Hindlimb muscle (tissue), 1 donor: ENCODE measurements at regions not wholly inside any gene's neighbourhood (a gene's known extent, or its start where the extent isn't known, plus 50 kb on each side); places are given as distances from the start of the nearest gene placed in this dataset.

Experiments used
- DNase-seq: peaks from one replicate; pipeline ENCODE4 v3.0.0-alpha.2; 2013

- no peak for DNase-seq
Measured at GRCh38 chr7:53699215-53699837, 663.9 kb downstream of the POM121L12 start.

- no peak for DNase-seq
Measured at GRCh38 chr7:53719122-53719521, 683.7 kb downstream of the POM121L12 start.

DNA sequence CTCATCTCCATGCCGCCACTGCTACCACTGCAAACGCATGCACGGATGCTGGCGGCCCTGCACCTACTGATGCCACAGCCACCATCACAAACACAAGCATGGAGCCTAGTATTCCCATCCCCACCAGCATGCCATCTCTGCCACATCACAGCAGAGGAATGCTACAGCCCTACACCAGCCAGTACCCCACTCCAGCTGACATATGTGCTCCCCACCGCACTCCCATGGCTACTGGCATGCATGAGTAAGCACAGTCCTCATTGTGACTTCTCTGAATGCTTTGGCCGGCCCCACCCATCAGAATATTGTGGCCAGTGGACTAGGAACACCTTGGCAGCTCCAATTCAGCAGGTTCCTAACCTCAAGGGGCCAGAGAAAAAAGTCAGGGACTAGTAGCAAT is 705.5 kb downstream of the POM121L12 start:
- DNase-seq: no peak

GRCh38 chr7:53743697-53744402 is 708.4 kb downstream of the POM121L12 start:
- no peak for DNase-seq

DNA sequence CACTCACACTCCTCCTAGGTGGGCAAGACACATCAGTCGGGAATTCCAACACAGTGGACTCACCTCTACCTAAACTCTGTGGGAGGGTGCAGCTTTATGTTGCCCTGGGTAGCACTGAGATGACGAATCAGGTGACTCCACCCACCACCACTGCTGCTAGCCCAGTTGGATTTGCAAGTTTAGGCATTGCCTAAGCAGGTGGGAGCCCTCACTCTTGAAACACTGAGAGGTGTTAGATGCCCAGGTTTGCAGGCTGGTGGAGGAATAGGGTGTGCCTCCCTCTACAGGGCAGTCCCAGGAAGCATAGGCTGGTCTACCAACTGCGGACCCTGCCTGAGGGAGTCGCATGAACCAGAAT is 708.9 kb downstream of the POM121L12 start:
- DNase-seq: no peak

DNA sequence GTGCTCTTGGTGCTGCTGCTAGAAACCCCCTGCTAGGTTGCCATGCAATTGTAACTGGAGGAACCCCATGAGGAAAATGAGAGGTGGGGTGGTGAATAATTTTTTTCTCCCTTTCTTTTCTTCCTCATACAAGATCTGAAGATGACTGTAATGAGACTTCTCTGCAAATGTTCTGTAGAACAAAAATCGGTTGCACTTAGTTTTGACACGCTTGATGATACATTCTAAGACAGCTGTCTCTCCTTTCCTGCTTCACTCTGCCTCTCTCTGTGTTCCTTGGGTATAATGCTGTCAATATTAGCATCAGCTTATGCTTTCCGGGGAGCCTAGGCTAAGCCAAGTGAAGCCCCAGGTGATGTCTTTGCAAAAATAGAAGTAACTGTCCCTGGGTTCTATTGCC is 721.5 kb downstream of the POM121L12 start:
- DNase-seq: no peak

- no peak for DNase-seq
Measured at GRCh38 chr7:53768186-53768585, 732.8 kb downstream of the POM121L12 start.

DNA sequence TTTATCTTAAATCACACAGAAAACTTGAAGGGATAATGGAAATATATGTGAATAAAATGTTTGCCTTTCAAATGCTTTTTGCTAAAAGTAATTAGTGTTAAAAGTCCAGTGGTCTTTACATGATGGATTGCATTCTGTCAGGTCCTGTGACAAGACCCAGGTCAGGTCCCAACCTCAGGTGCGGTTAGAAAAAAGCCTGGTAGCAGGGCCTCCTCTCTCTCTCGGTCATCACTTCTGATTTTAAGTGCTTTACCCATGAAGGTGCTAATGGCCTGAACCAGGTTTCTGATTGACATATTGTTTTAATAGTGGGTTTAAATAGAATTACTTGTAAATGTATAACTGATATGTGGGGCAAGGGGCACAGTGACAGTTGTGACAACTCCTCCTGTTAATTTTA is 736.3 kb downstream of the POM121L12 start:
- no peak for DNase-seq

DNA sequence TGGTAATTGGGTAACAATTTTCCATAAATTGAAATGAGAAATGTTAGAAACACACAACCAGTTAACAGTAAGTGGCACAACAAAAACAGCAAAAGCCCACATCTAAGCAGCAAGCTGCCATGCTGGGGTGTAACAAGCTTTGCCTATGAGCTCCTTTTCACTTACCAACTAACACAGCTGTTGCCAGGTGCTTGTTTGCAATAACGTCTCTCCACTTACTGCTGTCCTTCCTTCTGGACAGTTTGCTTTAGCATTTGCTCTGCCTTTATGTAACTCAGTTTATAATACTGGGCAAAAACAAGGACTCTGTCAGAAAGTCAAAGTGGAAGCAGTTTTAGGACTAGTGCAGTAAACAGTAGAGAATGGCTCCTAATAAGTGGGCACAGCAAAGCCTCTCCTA is 740.9 kb downstream of the POM121L12 start:
- DNase-seq: no peak

GRCh38 chr7:53789741-53790140 is 752.4 kb upstream of the VSTM2A start:
- no peak for DNase-seq

DNA sequence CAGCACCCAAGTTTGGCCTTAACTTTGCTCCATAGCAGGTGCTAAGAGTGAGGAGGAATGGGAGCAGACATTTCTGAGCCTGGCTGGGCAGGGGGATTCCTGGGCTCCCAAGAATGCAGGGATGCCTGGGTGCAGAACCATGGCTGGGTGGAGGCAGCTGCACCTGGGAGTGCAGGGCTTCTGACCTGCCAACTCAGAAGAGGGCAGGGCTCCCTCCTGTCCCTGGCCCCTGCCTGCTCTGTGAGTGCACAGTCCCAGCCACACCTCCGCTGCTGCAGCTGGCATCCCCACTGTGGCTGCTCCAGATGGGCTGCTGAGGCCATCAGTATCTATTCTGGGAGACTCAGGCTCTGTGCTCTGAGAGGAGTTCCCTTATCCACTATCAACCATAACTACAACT is 747.4 kb upstream of the VSTM2A start:
- no peak for DNase-seq

GRCh38 chr7:53800746-53801145 is 741.4 kb upstream of the VSTM2A start:
- no peak for DNase-seq

DNA sequence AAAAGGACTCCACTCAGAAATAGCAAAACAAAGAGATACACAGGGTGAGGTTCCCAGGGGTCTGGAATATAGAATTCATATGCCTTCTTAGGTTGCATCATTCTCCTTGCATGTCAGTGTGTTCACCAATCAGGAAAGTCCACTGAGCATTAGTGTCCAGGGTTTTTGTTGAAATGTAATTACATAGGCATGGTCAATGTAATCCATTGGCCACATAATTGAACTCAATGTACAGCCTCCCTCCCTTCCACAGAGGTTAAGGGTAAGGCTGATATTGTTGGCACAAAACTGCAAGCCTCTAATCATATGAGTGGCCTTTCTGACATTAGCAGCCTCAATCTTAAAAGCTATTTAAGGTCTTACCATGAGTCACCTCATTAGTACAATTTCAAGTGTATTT is 736.1 kb upstream of the VSTM2A start:
- DNase-seq: no peak

DNA sequence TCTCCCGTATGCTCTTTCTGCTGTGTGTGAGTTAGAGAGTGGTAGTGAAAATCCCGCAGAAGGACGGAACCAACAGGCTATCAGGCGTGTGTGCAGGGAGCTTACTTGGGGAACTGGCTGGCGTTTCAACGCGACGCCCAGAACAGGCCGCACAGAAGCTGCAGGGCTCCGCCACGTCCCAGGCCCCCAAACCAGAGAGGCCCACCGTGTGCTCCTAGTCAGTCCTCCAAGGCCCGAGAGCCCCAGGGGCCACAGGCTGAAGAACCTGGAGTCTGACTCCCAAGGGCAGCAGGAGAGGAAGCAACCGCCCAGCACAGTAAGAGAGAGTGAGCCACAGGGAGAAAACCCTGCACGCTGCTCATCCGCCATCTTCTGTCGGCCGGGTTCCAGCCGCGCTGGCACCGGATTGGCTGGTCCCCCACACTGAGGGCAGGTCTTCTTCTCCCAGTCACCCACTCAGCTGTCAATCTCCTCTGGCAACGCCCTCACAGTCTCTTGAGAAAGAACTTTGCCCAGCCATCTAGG is 730.6 kb upstream of the VSTM2A start:
- DNase-seq: no peak

- no peak for DNase-seq
Measured at GRCh38 chr7:53812135-53812534, 730.0 kb upstream of the VSTM2A start.

GRCh38 chr7:53835301-53835700 is 706.9 kb upstream of the VSTM2A start:
- DNase-seq: no peak

DNA sequence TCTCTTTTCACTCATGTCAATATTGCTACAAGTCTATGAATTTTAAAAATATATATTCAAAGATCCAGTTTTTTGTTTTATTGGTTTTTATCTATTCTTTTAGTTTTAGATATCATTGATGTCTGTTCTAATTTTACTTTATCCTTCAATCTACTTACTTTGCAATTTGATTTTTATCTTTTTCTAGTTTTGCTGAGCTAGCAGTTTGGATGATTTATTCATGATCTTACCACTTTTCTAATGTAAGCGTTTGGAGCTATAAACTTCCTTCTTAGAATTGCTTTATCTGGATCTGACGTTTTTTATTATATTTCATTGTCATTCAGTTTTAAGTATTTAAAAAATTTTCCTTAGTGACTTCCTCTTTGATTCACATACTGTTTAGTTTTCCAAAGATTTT is 664.5 kb upstream of the VSTM2A start:
- DNase-seq: no peak

DNA sequence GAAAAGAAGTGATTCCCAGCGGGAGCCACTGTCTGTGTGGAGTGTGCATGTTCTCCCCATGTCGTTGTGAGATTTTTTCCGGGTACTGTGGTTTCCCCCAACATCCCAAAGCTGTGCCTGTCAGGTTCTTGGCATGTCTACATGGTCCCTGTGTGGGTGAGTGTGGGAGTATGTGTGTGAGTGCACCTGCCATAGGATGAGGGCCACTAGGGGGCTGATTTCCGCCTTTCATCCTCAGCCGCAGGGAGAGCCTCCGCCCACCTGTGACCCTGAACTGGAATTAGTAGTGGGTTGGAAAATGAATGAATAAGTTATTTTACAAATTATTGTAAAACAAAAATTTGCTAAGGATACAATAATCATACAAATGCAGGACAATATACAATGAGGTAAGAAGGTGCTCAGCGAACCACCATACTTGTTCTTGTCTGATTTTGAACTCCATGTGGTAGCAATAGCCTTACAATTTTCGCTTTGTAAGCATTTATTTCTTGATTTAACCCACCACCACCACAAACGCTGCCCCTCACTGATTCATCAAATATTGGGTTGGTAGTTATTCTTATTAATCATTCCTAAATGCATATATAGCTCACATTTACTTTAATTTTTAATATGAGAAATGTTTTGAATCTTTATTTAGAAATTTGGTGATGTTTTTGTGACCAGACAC is 641.2 kb upstream of the VSTM2A start:
- DNase-seq: no peak

DNA sequence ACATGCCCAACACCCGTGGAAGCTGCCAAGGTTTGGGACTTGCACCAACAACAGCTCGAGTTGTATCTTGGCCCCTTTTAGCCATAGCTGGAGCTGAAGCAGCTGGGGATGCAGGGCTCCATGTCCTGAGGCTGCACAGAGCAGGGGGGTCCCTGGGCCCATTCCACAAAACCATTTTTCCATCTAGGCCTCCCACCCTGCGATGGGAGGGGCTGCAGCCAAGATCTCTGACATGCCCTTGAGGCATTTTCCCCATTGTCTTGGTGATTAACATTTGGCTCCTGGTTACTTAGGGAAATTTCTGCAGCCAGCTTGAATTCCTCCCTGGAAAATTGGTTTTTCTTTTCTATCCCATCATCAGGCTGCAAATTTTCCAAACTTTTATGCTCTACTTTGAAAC is 637.8 kb upstream of the VSTM2A start:
- DNase-seq: no peak

DNA sequence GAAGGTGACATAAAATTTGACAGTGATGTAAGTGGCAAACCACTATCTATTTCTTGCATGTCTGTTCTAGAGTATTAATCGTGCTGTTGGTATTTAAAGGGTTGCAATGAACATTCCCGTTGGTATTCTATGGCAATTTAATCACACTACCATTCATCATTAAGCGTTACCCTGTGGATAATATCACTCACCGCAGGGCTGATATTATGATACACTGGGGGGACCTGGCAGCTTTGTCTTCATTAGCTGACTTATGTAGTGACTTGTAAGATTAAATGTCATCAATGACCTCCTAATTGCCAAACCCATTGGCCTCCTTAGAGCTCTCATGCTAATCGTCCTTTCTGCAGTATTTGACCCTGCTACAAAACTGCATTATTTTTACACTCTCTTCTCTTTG is 624.5 kb upstream of the VSTM2A start:
- DNase-seq: no peak

DNA sequence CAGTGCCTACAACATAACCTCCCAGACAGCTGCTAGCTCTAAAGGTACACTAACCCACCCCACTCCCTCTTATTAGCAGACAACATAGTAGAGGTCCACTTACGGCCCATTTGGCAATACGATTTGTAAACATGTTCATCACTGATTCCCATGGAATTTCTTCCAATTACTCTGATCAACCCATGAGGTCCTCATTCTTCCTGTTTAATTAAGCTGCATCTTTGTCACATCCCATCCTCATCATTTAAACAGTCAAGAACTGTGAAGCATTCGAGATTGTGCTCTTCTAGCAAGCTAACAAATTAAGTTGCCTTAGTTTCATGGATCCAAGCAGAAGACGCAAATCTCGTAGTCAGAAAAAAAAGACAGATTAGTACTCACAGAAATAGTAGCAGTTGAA is 622.2 kb upstream of the VSTM2A start:
- no peak for DNase-seq

DNA sequence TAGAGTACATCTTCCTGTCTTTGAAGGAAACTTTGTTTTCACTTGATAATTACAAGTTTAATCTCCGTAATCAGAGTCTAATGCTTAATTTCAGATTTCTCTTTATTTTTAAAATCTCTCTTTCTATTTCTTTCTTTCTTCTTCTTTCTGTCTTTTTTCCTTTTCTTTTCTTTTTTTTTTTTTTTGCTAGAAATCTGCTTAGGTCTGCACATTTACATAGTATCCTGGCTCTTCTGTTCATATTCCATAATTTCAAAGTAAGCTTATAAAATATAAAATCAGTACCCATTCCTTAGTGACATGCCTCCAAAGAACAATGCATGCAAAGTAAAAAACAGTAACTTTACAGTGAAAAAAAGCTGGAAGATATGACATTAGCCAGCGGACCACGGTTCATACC is 601.7 kb upstream of the VSTM2A start:
- DNase-seq: no peak

DNA sequence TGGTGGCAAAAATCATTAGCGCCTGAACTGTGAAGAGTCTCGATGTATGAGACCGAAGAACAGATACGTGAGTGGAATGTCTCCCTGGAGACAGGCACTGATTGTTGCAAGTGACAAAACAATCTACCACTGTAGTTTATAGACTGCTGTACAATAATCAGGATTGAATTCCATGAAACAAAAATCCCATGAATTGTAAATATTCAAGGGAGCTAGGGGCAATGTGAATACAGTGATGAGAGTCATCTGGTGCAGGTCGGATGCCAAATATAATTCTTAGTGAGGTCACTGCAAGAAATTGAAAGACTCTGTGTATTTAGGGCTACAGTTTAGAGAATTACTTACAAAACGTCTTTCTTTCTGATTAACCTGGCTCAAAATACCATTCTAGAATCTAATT is 594.4 kb upstream of the VSTM2A start:
- DNase-seq: no peak

GRCh38 chr7:53965716-53966115 is 576.5 kb upstream of the VSTM2A start:
- no peak for DNase-seq
